WTC11 (cell line): ENCODE measurements at regions not wholly inside any gene's neighbourhood (a gene's known extent, or its start where the extent isn't known, plus 50 kb on each side); places are given as distances from the start of the nearest gene placed in this dataset.

Source experiments
- ATF3 ChIP-seq: sonication (generic); formaldehyde crosslinking; conservative IDR thresholded peaks from 2 replicates; pipeline ENCODE4 v1.8.1; 2022; ENCODE audit warnings: mild to moderate bottlenecking, missing genetic modification reagents
- CTCF ChIP-seq: fragments of 200-600 bp; IDR thresholded peaks from 2 replicates; pipeline ENCODE4 v1.8.0; 2022; ENCODE audit warnings: antibody characterized with exemption
- NFYB ChIP-seq: sonication (generic); formaldehyde crosslinking; conservative IDR thresholded peaks from 2 replicates; pipeline ENCODE4 v1.8.0; 2022; ENCODE audit warnings: low read depth, missing genetic modification reagents
- USF2 ChIP-seq: sonication (generic); formaldehyde crosslinking; IDR thresholded peaks from 2 replicates; pipeline ENCODE4 v1.8.1; 2023; ENCODE audit warnings: mild to moderate bottlenecking, missing genetic modification reagents, moderate library complexity
- ZNF671 ChIP-seq: fragments of 250-450 bp; sonication (Bioruptor Pico); IDR thresholded peaks from 2 replicates; pipeline ENCODE4 v1.8.0; 2021; ENCODE audit warnings: mild to moderate bottlenecking
- TF ChIP-seq, protein P1 (sequence below): sonication (generic); formaldehyde crosslinking; IDR thresholded peaks from 2 replicates; pipeline ENCODE4 v1.8.1; 2022; ENCODE audit warnings: low read depth, missing genetic modification reagents, borderline replicate concordance

- TF ChIP-seq CTCF (no peak), ATF3 (CRISPR knock-in tag) (no peak), ZNF671 (CRISPR knock-in tag) (no peak), NFYB (CRISPR knock-in tag) (no peak), USF2 (CRISPR knock-in tag) (no peak)
- TF ChIP-seq, protein P1, sequence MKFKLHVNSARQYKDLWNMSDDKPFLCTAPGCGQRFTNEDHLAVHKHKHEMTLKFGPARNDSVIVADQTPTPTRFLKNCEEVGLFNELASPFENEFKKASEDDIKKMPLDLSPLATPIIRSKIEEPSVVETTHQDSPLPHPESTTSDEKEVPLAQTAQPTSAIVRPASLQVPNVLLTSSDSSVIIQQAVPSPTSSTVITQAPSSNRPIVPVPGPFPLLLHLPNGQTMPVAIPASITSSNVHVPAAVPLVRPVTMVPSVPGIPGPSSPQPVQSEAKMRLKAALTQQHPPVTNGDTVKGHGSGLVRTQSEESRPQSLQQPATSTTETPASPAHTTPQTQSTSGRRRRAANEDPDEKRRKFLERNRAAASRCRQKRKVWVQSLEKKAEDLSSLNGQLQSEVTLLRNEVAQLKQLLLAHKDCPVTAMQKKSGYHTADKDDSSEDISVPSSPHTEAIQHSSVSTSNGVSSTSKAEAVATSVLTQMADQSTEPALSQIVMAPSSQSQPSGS (CRISPR knock-in tag) = no peak
Measured at GRCh38 chr1:193706766-193707165, 520.4 kb upstream of the B3GALT2 start.
